AG09309 (cell line): ENCODE measurements at regions not wholly inside any gene's neighbourhood (a gene's known extent, or its start where the extent isn't known, plus 50 kb on each side); places are given as distances from the start of the nearest gene placed in this dataset.
A peak's percentile ranks its signal among the peaks of the same experiment; 100 is the strongest.

Experiments
- DNase-seq: peaks from one replicate; pipeline ENCODE4 v3.0.0-alpha.2; 2010; ENCODE audit warnings: low read depth
- H3K4me3 ChIP-seq: 2 replicates; pipeline ENCODE4 v1.5.1; 2011; ENCODE audit warnings: mild to moderate bottlenecking, low read depth, low read length, moderate library complexity; ENCODE audit not compliant: control insufficient read depth
- TF ChIP-seq, protein P1 (sequence below): IDR thresholded peaks from 2 replicates; pipeline ENCODE4 v1.5.1; 2011; ENCODE audit warnings: mild to moderate bottlenecking, low read depth, low read length, inconsistent platforms; ENCODE audit not compliant: insufficient read depth, control insufficient read depth; ENCODE audit errors: missing control alignments

DNA sequence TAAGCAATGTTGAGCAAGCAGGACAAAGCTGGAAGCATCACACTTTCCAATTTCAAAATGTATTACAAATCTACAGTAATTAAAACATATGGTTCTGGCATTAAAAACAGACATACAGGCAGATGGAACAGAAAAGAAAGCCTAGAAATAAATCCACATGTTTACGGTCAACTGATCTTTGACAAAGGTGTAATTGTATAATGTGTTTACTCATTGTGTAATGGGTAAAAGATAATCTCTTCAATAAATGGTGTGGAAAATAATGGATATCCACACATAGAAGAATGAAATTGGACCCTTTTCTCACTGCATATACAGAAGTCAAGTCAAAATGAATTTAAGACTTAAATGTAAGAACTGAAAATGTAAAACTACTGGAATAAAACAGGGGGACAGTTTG, 394.2 kb downstream of the ANKRD50 start:
- TF ChIP-seq, protein P1, sequence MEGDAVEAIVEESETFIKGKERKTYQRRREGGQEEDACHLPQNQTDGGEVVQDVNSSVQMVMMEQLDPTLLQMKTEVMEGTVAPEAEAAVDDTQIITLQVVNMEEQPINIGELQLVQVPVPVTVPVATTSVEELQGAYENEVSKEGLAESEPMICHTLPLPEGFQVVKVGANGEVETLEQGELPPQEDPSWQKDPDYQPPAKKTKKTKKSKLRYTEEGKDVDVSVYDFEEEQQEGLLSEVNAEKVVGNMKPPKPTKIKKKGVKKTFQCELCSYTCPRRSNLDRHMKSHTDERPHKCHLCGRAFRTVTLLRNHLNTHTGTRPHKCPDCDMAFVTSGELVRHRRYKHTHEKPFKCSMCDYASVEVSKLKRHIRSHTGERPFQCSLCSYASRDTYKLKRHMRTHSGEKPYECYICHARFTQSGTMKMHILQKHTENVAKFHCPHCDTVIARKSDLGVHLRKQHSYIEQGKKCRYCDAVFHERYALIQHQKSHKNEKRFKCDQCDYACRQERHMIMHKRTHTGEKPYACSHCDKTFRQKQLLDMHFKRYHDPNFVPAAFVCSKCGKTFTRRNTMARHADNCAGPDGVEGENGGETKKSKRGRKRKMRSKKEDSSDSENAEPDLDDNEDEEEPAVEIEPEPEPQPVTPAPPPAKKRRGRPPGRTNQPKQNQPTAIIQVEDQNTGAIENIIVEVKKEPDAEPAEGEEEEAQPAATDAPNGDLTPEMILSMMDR: no peak
- no peak for DNase-seq
- H3K4me3 ChIP-seq: no peak overlapping the region

DNA sequence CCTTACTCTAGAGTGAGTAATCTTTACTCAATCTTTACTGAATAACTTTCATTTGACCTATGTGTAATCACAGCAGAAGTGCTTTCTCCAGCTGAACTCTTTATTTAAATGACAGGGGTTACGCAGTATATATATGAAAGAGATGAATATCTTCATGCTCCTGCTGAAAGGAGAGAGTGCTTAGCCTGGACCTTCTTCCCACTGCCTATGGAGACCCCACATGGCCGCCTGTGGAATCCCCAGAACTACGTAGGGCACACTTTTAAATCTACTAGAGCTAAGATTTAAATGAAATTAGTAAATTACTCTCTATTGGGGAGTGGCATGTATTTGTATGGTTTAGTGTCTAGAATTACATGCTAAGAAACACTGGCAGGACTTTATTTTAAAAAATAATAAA, 391.2 kb downstream of the ANKRD50 start:
- TF ChIP-seq, protein P1: peak; percentile 9
- no peak for DNase-seq

DNA sequence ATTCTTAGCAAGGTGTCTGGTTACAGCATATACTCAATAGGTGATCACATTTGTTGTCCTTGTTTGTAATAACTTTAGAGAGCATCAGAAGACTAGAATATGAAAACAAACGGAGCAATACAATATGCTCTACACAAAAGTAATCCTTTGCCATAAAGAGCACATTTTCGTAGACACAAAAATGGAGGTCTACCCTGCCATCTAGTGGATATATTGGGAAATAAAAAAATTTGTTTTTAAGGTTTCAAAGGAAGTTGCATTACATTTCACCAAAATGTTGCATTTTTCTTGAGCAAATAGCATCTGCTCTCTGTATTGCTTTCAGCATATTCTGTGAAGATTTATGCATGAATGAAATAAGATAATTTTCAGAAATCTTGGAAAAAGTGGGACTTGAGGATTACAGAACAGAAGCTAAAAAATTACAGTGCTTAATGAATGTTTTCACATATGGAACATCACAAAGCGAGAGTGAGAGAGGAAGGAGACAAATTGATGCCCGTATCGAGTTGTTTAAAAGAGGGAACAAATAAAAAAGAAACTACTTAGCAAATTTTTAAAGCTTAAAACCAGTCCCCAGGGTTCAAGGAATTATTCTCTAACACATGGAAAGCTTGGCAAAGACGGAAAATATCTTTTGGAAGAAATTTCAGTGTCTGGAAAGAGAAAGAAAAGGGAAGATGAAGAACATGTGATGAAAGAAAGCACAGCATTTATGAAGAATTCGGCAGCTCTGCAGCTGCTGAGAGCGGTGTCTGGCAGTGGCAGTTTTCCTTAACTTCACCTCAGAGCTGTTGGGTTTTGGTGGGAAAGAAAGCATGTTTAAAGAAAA, 390.1 kb downstream of the ANKRD50 start:
- no peak for DNase-seq
- TF ChIP-seq, protein P1: peak; percentile 41
- H3K4me3 ChIP-seq: no peak overlapping the region

More for the DNA sequence above, 391.2 kb downstream of the ANKRD50 start:
- H3K4me3 ChIP-seq: no peak overlapping the region

DNA sequence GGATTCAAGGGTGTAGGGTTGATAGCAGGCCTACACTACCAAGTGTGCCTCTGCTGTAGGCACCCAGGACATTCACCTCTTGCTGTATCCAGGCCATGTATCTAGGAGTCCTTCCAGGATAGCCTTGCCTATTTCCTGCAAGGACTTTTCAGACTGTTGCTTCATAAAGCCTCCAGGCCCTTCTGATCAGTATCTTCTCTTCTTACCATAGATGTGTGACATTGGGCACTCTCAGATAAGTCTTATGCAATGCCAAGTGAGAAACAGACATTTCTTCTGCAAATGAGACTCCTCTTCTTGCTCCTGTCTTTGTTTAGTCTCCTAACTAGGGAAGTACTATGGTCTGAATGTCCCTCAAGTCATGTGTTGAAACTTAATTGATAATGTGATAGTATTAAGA, 386.8 kb downstream of the ANKRD50 start:
- TF ChIP-seq, protein P1: no peak

DNA sequence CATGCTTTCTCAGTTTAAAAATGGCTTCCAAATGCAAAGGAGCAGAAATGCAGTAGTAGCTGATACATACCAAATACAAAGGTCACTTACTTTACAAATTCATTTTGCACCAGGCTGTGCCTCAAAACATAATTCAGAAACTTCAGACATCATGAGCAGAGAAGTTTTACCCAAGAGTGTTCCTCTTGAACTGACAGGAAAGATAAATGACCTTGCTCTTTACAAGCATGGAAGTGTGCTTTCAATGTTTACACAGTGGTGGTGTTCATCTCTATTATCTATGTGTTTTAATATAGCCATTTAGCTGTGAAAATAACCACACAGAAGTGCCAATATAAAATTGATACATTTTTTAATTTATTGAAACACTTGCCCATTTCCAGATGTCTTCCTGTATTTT, 383.4 kb downstream of the ANKRD50 start:
- H3K4me3 ChIP-seq: no peak overlapping the region
- TF ChIP-seq, protein P1: no peak
- DNase-seq: no peak

More for the DNA sequence above, 386.8 kb downstream of the ANKRD50 start:
- no peak for DNase-seq
- H3K4me3 ChIP-seq: no peak overlapping the region

DNA sequence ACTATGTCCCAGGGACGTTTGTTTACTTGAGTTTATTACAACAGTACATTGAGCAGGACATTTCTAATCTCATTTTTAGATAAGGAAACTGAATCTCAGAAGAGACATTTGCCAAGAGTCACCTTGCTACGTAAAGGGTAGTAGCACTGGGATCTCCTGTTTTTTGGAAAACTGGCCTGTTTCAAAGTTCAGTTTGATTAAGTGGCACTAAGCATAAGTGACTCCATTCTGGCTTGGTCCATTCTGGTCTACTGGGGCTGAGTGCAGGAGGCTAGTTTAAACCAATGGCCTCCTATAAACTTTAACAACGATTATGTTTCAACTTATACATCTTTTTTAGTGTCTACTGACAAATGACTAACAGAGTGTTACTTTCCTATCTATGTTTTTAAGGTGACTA, 382.5 kb downstream of the ANKRD50 start:
- TF ChIP-seq, protein P1: no peak
- no peak for DNase-seq
- H3K4me3 ChIP-seq: no peak overlapping the region
